Epidermal melanocyte (primary cell): ENCODE measurements at regions not wholly inside any gene's neighbourhood (a gene's known extent, or its start where the extent isn't known, plus 50 kb on each side); places are given as distances from the start of the nearest gene placed in this dataset.
"Not testable (repeated sequence)": the region's sequence is repeated elsewhere in the genome, so short reads cannot be mapped to it uniquely, and the experiment has no call there.

Source experiments
- DNase-seq: peaks from one replicate; pipeline ENCODE4 v3.0.0; 2011; ENCODE audit warnings: low spot score; ENCODE audit not compliant: insufficient read length

DNA sequence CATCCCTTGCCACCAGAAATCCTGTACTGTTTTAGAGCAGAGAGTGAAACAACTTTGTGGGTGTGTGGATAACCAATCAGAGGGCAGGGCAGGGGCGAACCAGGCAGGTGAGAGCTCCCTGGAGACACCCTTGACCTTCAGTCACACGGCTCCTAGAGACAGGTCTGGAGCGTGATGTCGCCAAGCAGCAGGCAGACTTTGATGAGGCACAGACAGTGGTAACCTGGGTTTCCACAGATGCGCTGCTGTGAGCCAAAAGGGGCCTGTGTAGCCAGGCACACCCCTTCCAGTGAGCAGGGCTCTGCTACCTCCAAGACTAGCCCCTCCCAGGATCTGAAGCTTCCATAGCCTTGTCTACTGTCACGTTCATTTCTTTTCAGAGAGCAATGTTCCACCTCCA, 317.8 kb upstream of the ADCY2 start:
- DNase-seq = no peak

- no peak for DNase-seq
Observed at GRCh38 chr5:7078901-7079300, 317.0 kb upstream of the ADCY2 start.

- no peak for DNase-seq
Observed at GRCh38 chr5:7080501-7080900, 315.4 kb upstream of the ADCY2 start.

GRCh38 chr5:7087719-7088297, 308.1 kb upstream of the ADCY2 start:
- no peak for DNase-seq

DNA sequence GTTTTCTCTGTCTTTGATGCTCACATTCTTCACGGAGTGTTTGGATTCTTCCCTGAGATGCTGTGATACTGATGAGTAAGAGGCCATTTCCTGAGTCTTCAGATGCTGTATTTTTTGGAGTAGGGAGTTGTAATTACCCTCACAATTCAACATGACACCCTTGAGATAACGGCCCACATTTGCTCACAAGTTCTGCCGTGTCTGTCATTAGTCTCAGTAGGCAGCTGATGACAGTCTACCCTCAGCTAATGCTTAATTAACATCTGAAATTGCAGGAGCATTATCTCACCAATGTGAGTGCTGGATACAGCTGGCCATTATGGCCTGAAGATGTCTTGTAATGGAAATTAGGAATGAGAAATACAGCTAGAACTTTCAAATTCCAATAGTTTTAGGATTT, 307.1 kb upstream of the ADCY2 start:
- DNase-seq = no peak

DNA sequence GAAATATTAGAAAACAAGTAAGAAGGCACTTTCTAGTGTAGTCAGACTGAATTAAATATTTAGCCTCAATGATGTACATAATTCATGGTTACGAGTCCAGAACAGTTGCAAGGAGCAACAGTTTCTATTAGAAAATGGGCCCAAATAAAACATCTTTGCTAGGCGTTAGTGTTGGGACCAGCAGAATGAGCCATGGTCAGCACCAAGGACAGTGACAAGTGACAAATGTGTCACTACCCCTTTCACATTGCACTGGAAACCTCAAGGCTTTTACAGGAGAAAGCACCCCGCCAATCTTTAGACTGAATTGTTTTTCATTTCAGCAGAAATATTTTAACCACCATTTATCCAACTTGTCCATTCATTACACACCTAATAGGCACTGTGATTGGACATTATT, 301.3 kb upstream of the ADCY2 start:
- DNase-seq = no peak

DNA sequence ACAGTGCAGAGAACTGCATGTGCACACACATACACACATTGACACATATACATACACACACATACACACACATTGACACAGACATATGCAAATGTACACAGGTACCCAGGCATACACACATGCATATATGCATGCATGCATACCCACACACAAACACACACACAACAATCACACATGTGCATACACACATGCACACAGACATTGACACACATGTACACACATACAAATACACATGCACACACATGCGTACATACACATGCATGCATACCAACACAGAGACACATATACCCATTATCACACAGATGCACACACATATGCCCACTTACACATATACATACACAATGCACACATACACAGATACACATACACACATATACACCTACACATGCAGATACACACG, 299.6 kb upstream of the ADCY2 start:
- no peak for DNase-seq

- DNase-seq = no peak
Observed at GRCh38 chr5:7105358-7105757, 290.6 kb upstream of the ADCY2 start.

- DNase-seq = no peak
Observed at GRCh38 chr5:7117961-7118360, 278.0 kb upstream of the ADCY2 start.

DNA sequence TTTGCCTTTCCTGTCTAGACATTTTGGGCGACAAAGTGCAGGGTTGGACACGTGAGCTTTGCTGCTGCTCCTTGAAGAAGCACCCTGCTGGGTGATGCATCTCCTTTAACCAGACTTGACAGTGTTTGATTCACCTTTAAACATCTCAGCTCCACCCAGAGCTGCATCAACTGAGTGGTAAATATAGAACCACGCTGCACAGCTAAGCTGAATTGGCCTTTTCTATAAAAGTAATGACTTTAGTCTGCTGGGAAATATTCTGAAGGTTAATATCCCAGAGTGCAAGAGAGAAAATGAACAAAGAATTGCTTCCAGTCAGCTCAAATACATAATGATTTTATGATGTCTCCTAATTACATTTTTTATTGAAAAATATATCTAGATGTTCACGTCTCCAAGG, 264.3 kb upstream of the ADCY2 start:
- DNase-seq = no peak

GRCh38 chr5:7146886-7147285, 249.1 kb upstream of the ADCY2 start:
- no peak for DNase-seq

DNA sequence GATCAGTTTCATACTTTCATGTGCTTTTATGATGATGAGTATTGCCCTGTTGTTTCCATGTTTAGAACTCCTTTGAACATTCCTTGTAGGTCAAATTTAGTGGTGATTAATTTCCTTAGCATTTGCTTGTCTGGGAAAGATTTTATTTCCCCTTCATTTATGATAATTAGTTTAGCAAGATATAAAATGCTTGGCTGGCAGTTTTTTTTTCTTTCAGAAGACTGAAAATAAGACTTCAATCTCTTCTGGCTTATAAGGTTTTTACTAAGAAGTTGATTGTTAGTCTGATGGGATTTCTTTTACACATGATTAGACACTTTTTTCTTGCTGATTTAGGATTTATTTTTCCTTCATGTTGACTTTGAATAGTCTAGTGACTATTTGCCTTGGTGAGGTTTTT, 238.9 kb upstream of the ADCY2 start:
- DNase-seq = no peak

DNA sequence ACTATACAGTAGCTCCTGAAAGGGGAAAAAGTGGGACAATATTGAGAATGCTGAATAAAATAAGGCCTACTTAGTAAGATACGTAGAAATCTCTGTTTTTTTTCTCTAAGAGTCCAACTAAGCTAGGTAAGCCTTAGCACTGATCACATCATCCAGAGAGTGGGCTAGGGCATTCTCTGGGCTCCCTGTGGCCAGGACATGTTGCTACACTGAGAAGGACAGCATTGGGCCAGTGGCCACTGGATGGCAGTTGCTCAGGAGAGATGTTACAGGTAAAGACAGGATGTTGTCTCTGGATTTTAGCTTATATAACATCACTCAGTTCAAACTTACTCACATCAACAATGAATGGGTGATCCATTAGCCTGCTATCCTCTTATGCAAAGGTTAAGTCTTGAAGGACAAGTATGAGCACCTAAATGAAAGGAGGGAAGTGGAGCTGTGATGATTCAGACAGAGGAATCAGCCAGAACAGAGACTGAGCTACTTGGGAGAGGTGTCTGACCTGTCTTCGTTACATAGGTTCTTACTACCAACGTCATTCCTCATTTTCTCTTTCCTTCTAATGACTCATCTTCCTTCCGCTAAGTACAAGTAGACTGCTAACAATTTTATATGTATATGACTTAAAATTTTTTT, 226.6 kb upstream of the ADCY2 start:
- no peak for DNase-seq

- DNase-seq = not testable (repeated sequence)
Observed at GRCh38 chr5:7170785-7171184, 225.2 kb upstream of the ADCY2 start.

GRCh38 chr5:7179364-7179763, 216.6 kb upstream of the ADCY2 start:
- DNase-seq = no peak

- DNase-seq = no peak
Observed at GRCh38 chr5:7181841-7182240, 214.1 kb upstream of the ADCY2 start.

DNA sequence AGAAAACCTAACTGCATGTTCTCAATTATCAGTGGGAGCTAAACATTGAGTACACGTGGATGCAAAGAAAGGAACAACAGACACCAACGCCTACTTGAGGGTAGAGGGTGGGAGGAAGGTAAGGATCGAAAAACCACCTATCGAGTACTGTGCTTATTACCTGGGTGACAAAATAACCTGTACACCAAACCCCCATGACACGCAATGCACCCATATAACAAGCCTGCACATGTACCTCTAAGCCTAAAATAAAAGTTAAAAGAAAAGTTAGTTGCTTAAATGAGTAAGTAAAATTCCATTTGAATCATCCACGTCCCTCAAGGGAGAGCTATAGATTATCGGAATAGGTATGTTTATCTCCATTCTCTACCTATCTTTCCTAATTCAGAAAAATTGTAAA, 210.2 kb upstream of the ADCY2 start:
- no peak for DNase-seq

DNA sequence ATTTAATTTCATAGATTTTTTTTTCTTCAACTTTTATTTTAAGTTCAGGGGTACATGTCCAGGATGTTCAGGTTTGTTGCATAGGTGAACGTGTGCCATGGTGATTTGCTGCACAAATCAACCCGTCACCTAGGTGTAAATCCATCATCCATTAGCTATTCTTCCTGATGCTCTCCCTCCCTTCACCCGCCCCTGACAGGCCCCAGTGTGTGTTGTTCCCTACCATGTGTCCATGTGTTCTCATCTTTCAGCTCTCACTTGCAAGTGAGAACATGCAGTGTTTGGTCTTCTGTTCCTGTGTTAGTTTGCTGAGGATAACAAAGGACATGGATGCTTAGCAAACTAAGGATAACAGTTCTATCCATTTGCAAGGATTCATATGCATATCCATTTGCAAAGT, 209.1 kb upstream of the ADCY2 start:
- DNase-seq = no peak

GRCh38 chr5:7190712-7191250, 205.2 kb upstream of the ADCY2 start:
- no peak for DNase-seq

DNA sequence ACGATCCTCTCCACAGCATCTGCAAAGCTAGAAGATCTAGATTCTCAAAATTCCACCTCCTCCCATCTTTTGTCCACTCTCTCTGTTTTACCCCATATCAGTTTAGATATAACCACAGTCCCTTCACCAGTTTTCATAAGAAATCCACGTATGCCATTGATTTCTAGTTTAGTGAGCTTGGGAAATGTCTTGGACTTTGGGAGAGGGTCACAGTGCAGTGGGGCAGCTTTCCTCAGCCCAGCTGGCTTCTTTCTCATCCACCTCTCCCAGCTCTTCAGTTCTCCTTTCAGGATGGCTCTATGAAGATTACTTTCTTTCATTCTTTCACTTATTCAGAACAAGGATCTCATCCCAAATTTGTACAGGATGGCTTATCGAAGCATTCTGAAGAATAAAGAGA, 203.9 kb upstream of the ADCY2 start:
- DNase-seq = no peak

DNA sequence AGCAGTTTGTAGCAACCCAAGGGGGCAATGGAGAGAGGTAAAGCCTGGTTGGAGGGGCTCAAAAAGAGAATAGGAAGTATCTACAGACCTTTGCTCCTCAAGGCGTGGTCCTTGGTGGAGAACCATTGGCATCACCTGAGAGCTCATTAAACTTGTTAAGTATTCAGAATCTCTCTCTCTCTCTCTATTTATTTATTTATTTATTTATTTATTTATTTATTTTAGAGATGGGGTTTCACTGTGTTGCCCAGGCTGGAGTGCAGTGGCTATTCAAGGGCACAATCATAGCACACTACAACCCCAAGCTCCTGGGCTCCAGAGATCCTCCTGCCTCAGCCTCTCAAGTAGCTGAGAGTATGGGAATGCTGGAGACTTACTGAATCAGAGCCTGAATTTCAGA, 193.1 kb upstream of the ADCY2 start:
- DNase-seq = no peak

GRCh38 chr5:7207979-7208378, 188.0 kb upstream of the ADCY2 start:
- DNase-seq = no peak

- no peak for DNase-seq
Observed at GRCh38 chr5:7208938-7209337, 187.0 kb upstream of the ADCY2 start.
